DND-41 (cell line): ENCODE measurements at regions not wholly inside any gene's neighbourhood (a gene's known extent, or its start where the extent isn't known, plus 50 kb on each side); places are given as distances from the start of the nearest gene placed in this dataset.

Experiments
- CTCF ChIP-seq: IDR thresholded peaks from 2 replicates; pipeline ENCODE4 v1.5.1; 2012; ENCODE audit warnings: borderline replicate concordance, low read length, moderate library complexity, mild to moderate bottlenecking; ENCODE audit not compliant: poor library complexity, severe bottlenecking; ENCODE audit errors: extremely low read depth
- EZH2 ChIP-seq: IDR thresholded peaks from 3 replicates; pipeline ENCODE4 v1.6.1; 2012; ENCODE audit warnings: borderline replicate concordance, low read depth, mild to moderate bottlenecking, moderate library complexity, low read length, inconsistent platforms; ENCODE audit not compliant: severe bottlenecking

DNA sequence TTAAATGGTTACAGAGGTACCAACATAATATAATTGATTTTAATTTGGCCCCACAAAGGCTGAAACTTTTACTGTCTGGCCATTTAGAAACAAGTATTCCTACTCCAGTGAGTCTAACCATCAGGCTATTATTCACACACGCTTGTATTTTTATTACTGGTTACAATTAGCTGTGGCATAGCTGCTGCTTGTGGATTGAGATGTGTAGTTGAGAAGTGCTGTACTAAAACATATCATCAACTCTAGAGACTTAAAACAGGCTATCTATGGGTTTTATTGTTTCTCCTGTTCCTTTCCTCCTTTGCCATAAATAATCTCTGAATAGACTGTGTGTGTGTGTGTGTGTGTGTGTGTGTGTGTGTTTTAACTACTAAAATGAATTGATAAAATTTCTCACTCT lies 530.2 kb downstream of the CCDC85A start:
- TF ChIP-seq CTCF (no peak), EZH2 (no peak)
